ENCODE measurements at regions not wholly inside any gene's neighbourhood (a gene's known extent, or its start where the extent isn't known, plus 50 kb on each side); places are given as distances from the start of the nearest gene placed in this dataset.
"Not testable (repeated sequence)": the region's sequence is repeated elsewhere in the genome, so short reads cannot be mapped to it uniquely, and the experiment has no call there.

GRCh38 chr2:220708366-220708765, 863.7 kb downstream of the EPHA4 start:
- H3K4me3 Mint-ChIP-seq = no peak overlapping the region
- CTCF ChIA-PET = no interaction called here
- H3K27me3 Mint-ChIP-seq (ENCODE audit: low read depth) = peaks cover 16% of the 10 kb centered on the region
- no peak for DNase-seq
- no peak overlapping the region for H3K27ac Mint-ChIP-seq
- no peaks in the 10 kb centered on the region for H3K36me3 Mint-ChIP-seq (ENCODE audit: low read depth)
- no peaks in the 10 kb centered on the region for H3K4me1 Mint-ChIP-seq (ENCODE audit: low read depth)
- intact Hi-C loops (cut with micrococcal nuclease) = no loop called here
- H3K9me3 Mint-ChIP-seq = no peaks in the 10 kb centered on the region

GRCh38 chr2:220717283-220717682, 854.8 kb downstream of the EPHA4 start:
- Mint-ChIP-seq H3K4me1 (ENCODE audit: low read depth) (no peaks in the 10 kb centered on the region), H3K27me3 (ENCODE audit: low read depth) (peaks cover 15% of the 10 kb centered on the region), H3K4me3 (no peak overlapping the region), H3K27ac (no peak overlapping the region), H3K36me3 (ENCODE audit: low read depth) (no peaks in the 10 kb centered on the region), H3K9me3 (peaks cover 3% of the 10 kb centered on the region)
- DNase-seq = no peak
- intact Hi-C loops (cut with micrococcal nuclease) = no loop called here
- CTCF ChIA-PET = no interaction called here

- H3K36me3 Mint-ChIP-seq (ENCODE audit: low read depth) = no peaks in the 10 kb centered on the region
- CTCF ChIA-PET = no interaction called here
- no peak overlapping the region for H3K27ac Mint-ChIP-seq
- intact Hi-C loops (cut with micrococcal nuclease) = no loop called here
- H3K4me3 Mint-ChIP-seq = no peak overlapping the region
- no peak for DNase-seq
- H3K4me1 Mint-ChIP-seq (ENCODE audit: low read depth) = no peaks in the 10 kb centered on the region
- H3K9me3 Mint-ChIP-seq = peaks cover 2% of the 10 kb centered on the region
- H3K27me3 Mint-ChIP-seq (ENCODE audit: low read depth) = peaks cover 2% of the 10 kb centered on the region
Observed at GRCh38 chr2:220736778-220737177, 835.3 kb downstream of the EPHA4 start.

GRCh38 chr2:220743203-220743602, 828.9 kb downstream of the EPHA4 start:
- peaks cover 2% of the 10 kb centered on the region for H3K27me3 Mint-ChIP-seq (ENCODE audit: low read depth)
- no peak for DNase-seq
- peaks cover 2% of the 10 kb centered on the region for H3K9me3 Mint-ChIP-seq
- intact Hi-C loops (cut with micrococcal nuclease) = no loop called here
- no peak overlapping the region for H3K4me3 Mint-ChIP-seq
- no peak overlapping the region for H3K27ac Mint-ChIP-seq
- no peaks in the 10 kb centered on the region for H3K36me3 Mint-ChIP-seq (ENCODE audit: low read depth)
- no peaks in the 10 kb centered on the region for H3K4me1 Mint-ChIP-seq (ENCODE audit: low read depth)
- CTCF ChIA-PET = no interaction called here

- Mint-ChIP-seq H3K4me3 (no peak overlapping the region), H3K9me3 (no peaks in the 10 kb centered on the region), H3K4me1 (ENCODE audit: low read depth) (no peaks in the 10 kb centered on the region), H3K36me3 (ENCODE audit: low read depth) (no peaks in the 10 kb centered on the region), H3K27ac (no peak overlapping the region), H3K27me3 (ENCODE audit: low read depth) (no peaks in the 10 kb centered on the region)
- intact Hi-C loops (cut with micrococcal nuclease) = no loop called here
- CTCF ChIA-PET = no interaction called here
- no peak for DNase-seq
Observed at GRCh38 chr2:220744861-220745260, 827.2 kb downstream of the EPHA4 start.

GRCh38 chr2:220745682-220746081, 826.4 kb downstream of the EPHA4 start:
- H3K27me3 Mint-ChIP-seq (ENCODE audit: low read depth) = no peaks in the 10 kb centered on the region
- no peak overlapping the region for H3K4me3 Mint-ChIP-seq
- H3K36me3 Mint-ChIP-seq (ENCODE audit: low read depth) = no peaks in the 10 kb centered on the region
- CTCF ChIA-PET = no interaction called here
- no peaks in the 10 kb centered on the region for H3K4me1 Mint-ChIP-seq (ENCODE audit: low read depth)
- no peak overlapping the region for H3K27ac Mint-ChIP-seq
- no peak for DNase-seq
- intact Hi-C loops (cut with micrococcal nuclease) = no loop called here
- peaks cover 2% of the 10 kb centered on the region for H3K9me3 Mint-ChIP-seq

GRCh38 chr2:220747736-220748135, 824.4 kb downstream of the EPHA4 start:
- no peak for DNase-seq
- peaks cover 5% of the 10 kb centered on the region for H3K9me3 Mint-ChIP-seq
- intact Hi-C loops (cut with micrococcal nuclease) = no loop called here
- no peaks in the 10 kb centered on the region for H3K27me3 Mint-ChIP-seq (ENCODE audit: low read depth)
- no peak overlapping the region for H3K27ac Mint-ChIP-seq
- H3K4me1 Mint-ChIP-seq (ENCODE audit: low read depth) = no peaks in the 10 kb centered on the region
- CTCF ChIA-PET = no interaction called here
- H3K36me3 Mint-ChIP-seq (ENCODE audit: low read depth) = no peaks in the 10 kb centered on the region
- H3K4me3 Mint-ChIP-seq = no peak overlapping the region

GRCh38 chr2:220748875-220749479, 823.1 kb downstream of the EPHA4 start:
- DNase-seq = no peak
- no peaks in the 10 kb centered on the region for H3K27me3 Mint-ChIP-seq (ENCODE audit: low read depth)
- no peak overlapping the region for H3K27ac Mint-ChIP-seq
- CTCF ChIA-PET = interaction anchor here (0.6 kb wide), 1 partner anchor 145 kb away, joined by 3 read pairs; no protein-coding TSS in a partner anchor
- H3K36me3 Mint-ChIP-seq (ENCODE audit: low read depth) = no peaks in the 10 kb centered on the region
- H3K4me3 Mint-ChIP-seq = no peak overlapping the region
- intact Hi-C loops (cut with micrococcal nuclease) = no loop called here
- H3K9me3 Mint-ChIP-seq = peaks cover 5% of the 10 kb centered on the region
- no peaks in the 10 kb centered on the region for H3K4me1 Mint-ChIP-seq (ENCODE audit: low read depth)

- no peaks in the 10 kb centered on the region for H3K36me3 Mint-ChIP-seq (ENCODE audit: low read depth)
- CTCF ChIA-PET = no interaction called here
- intact Hi-C loops (cut with micrococcal nuclease) = no loop called here
Observed at GRCh38 chr2:220753486-220753885, 818.6 kb downstream of the EPHA4 start.

GRCh38 chr2:220756653-220757052, 815.5 kb downstream of the EPHA4 start:
- DNase-seq = no peak
- intact Hi-C loops (cut with micrococcal nuclease) = no loop called here
- CTCF ChIA-PET = no interaction called here
- Mint-ChIP-seq H3K27me3 (ENCODE audit: low read depth) (no peaks in the 10 kb centered on the region), H3K27ac (no peak overlapping the region), H3K4me3 (no peak overlapping the region), H3K36me3 (ENCODE audit: low read depth) (no peaks in the 10 kb centered on the region), H3K9me3 (peaks cover 1% of the 10 kb centered on the region), H3K4me1 (ENCODE audit: low read depth) (no peaks in the 10 kb centered on the region)

More at GRCh38 chr2:220753486-220753885, 818.6 kb downstream of the EPHA4 start:
- Mint-ChIP-seq H3K27me3 (ENCODE audit: low read depth) (no peaks in the 10 kb centered on the region), H3K27ac (no peak overlapping the region), H3K4me3 (no peak overlapping the region), H3K9me3 (peaks cover 5% of the 10 kb centered on the region), H3K4me1 (ENCODE audit: low read depth) (no peaks in the 10 kb centered on the region)
- DNase-seq = no peak

GRCh38 chr2:220758376-220758775, 813.7 kb downstream of the EPHA4 start:
- H3K36me3 Mint-ChIP-seq (ENCODE audit: low read depth); CTCF ChIA-PET; H3K27me3 Mint-ChIP-seq (ENCODE audit: low read depth): not testable (repeated sequence)

GRCh38 chr2:220764171-220764570, 807.9 kb downstream of the EPHA4 start:
- Mint-ChIP-seq H3K4me3 (no peak overlapping the region), H3K27me3 (ENCODE audit: low read depth) (no peaks in the 10 kb centered on the region), H3K4me1 (ENCODE audit: low read depth) (no peaks in the 10 kb centered on the region), H3K27ac (no peak overlapping the region), H3K9me3 (no peaks in the 10 kb centered on the region), H3K36me3 (ENCODE audit: low read depth) (peaks cover 2% of the 10 kb centered on the region)
- intact Hi-C loops (cut with micrococcal nuclease) = no loop called here
- CTCF ChIA-PET = no interaction called here
- no peak for DNase-seq

More at GRCh38 chr2:220758376-220758775, 813.7 kb downstream of the EPHA4 start:
- intact Hi-C loops (cut with micrococcal nuclease); H3K4me1 Mint-ChIP-seq (ENCODE audit: low read depth); H3K9me3 Mint-ChIP-seq; H3K27ac Mint-ChIP-seq; DNase-seq; H3K4me3 Mint-ChIP-seq: not testable (repeated sequence)

GRCh38 chr2:220767591-220768255, 804.4 kb downstream of the EPHA4 start:
- H3K4me1 Mint-ChIP-seq (ENCODE audit: low read depth) = no peaks in the 10 kb centered on the region
- no peak overlapping the region for H3K27ac Mint-ChIP-seq
- no peak for DNase-seq
- no peaks in the 10 kb centered on the region for H3K9me3 Mint-ChIP-seq
- intact Hi-C loops (cut with micrococcal nuclease) = no loop called here
- H3K36me3 Mint-ChIP-seq (ENCODE audit: low read depth) = no peaks in the 10 kb centered on the region
- no peaks in the 10 kb centered on the region for H3K27me3 Mint-ChIP-seq (ENCODE audit: low read depth)
- CTCF ChIA-PET = interaction anchor here (0.7 to 1.3 kb wide), 3 partner anchors 9 to 23 kb away, joined by 3 read pairs; no protein-coding TSS in a partner anchor
- H3K4me3 Mint-ChIP-seq = no peak overlapping the region

Data from activated naive CD4-positive, alpha-beta T cell treated with anti-CD3 and anti-CD28 coated beads for 36 hours (primary cell).